GM19324 (cell line): ENCODE measurements at regions not wholly inside any gene's neighbourhood (a gene's known extent, or its start where the extent isn't known, plus 50 kb on each side); places are given as distances from the start of the nearest gene placed in this dataset.
"Not testable (repeated sequence)": the region's sequence is repeated elsewhere in the genome, so short reads cannot be mapped to it uniquely, and the experiment has no call there.

Source experiments
- ATAC-seq: cut with Tn5 transposase; IDR thresholded peaks from one replicate; pipeline ENCODE4 v1.9.1; 2021; ENCODE audit warnings: mild to moderate bottlenecking, moderate library complexity; ENCODE audit not compliant: unreplicated experiment, low FRiP score

- no peak for ATAC-seq
Observed at GRCh38 chr5:92676215-92677165, 904.5 kb downstream of the NR2F1-AS1 start.

GRCh38 chr5:92674321-92674720 is 906.7 kb downstream of the NR2F1-AS1 start:
- ATAC-seq: no peak

GRCh38 chr5:92665506-92665905 is 915.5 kb downstream of the NR2F1-AS1 start:
- ATAC-seq: no peak

DNA sequence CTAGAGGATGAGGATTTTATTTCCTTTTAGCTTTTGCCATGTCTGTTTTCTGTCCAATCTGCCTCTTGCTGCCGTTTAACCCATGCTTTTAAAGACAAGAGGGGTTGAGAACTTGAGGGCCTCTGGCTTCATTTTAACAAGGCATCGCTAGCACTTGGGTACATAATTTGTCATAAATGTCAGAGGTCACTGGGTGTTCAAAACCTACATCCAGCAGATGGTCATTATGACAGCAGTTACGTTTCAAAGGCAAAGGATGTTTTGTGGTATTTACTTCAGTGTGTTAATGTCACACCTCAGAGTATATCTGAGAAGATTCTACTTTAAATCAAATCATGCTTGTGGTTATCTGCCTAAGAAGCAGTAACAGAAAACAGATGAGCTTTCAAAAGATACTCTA is 918.3 kb downstream of the NR2F1-AS1 start:
- no peak for ATAC-seq

GRCh38 chr5:92659246-92659645 is 921.8 kb downstream of the NR2F1-AS1 start:
- no peak for ATAC-seq

GRCh38 chr5:92654601-92655000 is 926.4 kb downstream of the NR2F1-AS1 start:
- ATAC-seq: not testable (repeated sequence)

- ATAC-seq: no peak
Observed at GRCh38 chr5:92653730-92654461, 927.1 kb downstream of the NR2F1-AS1 start.

GRCh38 chr5:92652756-92653155 is 928.3 kb downstream of the NR2F1-AS1 start:
- ATAC-seq: no peak

- ATAC-seq: no peak
Observed at GRCh38 chr5:92644266-92644886, 936.6 kb downstream of the NR2F1-AS1 start.

DNA sequence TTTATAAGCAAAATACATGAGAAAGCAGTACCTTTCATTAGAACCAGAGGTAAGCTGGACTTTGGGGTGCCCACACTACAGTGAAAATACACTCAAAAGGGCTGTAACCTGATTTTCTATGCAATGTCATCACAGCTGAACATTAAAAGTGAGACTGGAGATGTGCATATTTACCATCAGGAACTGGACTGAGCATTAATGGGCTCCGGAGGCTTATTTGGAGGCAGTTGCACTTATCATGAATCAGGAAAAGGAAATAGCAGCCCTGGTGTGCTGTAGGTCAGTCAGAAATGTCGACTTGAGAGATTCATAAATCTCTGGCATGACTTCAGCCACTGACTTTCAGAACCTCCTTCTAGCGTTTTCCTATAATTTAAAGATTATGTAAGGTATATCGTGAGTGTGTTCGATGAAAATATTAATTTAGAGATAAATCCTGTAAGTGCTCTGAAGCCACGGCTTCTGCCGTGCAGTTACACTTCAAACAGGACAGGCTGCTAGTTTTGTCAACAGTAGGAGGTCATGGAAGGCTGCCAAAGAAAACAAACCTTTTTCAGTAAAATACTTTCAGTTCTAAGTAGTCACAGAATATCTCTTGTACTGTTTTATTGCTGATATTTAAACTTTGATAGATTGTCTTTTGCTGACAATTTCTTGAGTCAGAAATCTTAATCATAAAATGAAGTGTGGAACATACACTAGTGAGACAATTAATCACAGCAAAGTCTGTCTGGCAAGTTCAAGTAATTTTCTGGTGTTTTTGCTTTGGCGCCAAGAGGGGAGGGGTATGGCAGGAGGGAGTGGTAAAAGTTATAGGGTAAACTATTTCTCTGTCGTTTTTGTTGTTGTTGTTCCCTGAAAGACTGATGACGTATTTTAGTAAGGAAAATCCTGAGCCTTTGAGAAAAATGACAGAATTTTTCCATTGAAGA is 939.7 kb downstream of the NR2F1-AS1 start:
- ATAC-seq: no peak

DNA sequence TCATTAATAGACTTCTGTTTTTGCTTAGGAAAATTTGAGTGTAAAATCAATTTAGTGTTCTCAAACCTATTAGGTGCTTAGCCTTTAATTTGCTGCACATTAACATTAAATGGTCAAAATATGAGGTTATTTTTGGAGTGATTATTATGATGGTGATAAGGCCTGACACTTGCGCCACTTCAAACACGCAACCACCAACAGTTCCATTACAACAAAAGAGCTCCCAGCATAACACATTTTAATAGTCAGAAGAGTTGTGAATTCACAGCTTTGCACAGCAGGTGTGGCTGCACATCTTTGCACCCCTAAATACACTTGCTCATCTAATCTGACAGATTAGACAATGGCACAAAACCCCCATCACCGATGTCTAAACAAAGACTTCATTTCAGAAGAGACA is 940.7 kb downstream of the NR2F1-AS1 start:
- ATAC-seq: no peak

DNA sequence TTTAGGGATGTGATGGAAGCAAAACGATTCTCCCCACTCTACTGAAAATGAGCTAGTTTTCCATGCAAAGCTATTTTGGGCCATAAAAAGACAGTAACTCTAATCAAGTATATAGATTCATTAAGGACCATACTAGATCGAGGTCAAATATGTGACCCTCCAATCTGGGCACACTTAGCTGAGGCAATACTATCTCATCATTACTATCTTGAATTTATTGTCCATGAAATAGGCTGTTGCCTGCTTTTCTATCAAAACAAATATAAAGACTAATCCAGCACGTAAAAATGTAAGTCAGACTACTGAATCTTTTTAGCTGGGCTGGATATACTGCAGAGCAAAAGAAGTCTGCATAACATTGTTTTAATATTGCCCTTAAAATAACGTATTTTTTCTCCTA is 943.1 kb downstream of the NR2F1-AS1 start:
- ATAC-seq: no peak

DNA sequence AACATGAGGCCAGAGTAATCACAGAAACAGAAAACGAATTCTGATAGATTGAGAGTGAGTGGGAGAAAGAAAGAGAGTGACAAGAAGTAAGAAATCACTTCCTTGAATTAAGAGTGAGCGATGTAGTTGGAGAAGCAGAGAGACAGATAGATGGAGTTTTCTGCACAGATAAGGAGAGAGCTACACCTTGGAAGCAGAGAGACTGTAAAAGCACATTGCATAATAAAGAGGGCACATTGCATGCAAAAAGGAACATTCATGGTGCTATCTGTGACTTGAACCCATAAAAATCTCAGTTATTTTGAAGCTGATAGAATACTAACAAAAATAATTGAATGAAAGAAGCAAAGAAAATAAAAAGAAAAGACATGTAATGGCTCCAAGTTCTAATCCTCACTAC is 943.8 kb downstream of the NR2F1-AS1 start:
- ATAC-seq: no peak

- ATAC-seq: no peak
Observed at GRCh38 chr5:92635001-92635461, 946.0 kb downstream of the NR2F1-AS1 start.

- no peak for ATAC-seq
Observed at GRCh38 chr5:92633875-92634487, 947.0 kb downstream of the NR2F1-AS1 start.

- ATAC-seq: no peak
Observed at GRCh38 chr5:92633176-92633575, 947.8 kb downstream of the NR2F1-AS1 start.

DNA sequence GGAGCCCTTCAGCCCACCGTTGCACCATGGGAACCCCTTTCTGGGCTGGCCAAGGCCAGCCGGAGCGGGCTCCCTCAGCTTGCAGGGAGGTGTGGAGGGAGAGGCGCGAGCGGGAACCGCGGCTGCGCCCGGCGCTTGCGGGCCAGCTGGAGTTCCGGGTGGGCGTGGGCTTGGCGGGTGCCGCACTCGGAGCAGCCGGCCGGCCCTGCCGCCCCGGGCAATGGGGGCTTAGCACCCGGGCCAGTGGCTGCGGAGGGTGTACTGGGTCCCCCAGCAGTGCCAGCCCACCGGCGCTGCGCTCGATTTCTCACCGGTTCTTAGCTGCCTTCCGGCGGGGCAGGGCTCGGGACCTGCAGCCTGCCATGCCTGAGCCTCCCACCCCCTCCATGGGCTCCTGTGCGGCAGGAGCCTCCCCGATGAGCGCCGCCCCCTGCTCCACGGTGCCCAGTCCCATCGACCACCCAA is 949.8 kb downstream of the NR2F1-AS1 start:
- ATAC-seq: not testable (repeated sequence)

- no peak for ATAC-seq
Observed at GRCh38 chr5:92629574-92629973, 951.4 kb downstream of the NR2F1-AS1 start.

- no peak for ATAC-seq
Observed at GRCh38 chr5:92629000-92629399, 952.0 kb downstream of the NR2F1-AS1 start.
